GM12872 (cell line): ENCODE measurements at regions not wholly inside any gene's neighbourhood (a gene's known extent, or its start where the extent isn't known, plus 50 kb on each side); places are given as distances from the start of the nearest gene placed in this dataset.

Experiments used
- CTCF ChIP-seq: IDR thresholded peaks from 3 replicates; pipeline ENCODE4 v1.5.1; 2011; ENCODE audit warnings: low read depth, mild to moderate bottlenecking, low read length, moderate library complexity; ENCODE audit not compliant: insufficient read depth

GRCh38 chr5:117973785-117974184 is 1014.6 kb downstream of the DTWD2 start:
- no peak for TF ChIP-seq CTCF

- no peak for TF ChIP-seq CTCF
These were observed 1032.5 kb downstream of the DTWD2 start for GRCh38 chr5:117955831-117956230.

GRCh38 chr5:117954331-117954730 is 1034.0 kb downstream of the DTWD2 start:
- TF ChIP-seq CTCF: no peak

GRCh38 chr5:117953272-117953671 is 1035.1 kb downstream of the DTWD2 start:
- no peak for TF ChIP-seq CTCF

GRCh38 chr5:117947836-117948235 is 1040.5 kb downstream of the DTWD2 start:
- TF ChIP-seq CTCF: no peak

DNA sequence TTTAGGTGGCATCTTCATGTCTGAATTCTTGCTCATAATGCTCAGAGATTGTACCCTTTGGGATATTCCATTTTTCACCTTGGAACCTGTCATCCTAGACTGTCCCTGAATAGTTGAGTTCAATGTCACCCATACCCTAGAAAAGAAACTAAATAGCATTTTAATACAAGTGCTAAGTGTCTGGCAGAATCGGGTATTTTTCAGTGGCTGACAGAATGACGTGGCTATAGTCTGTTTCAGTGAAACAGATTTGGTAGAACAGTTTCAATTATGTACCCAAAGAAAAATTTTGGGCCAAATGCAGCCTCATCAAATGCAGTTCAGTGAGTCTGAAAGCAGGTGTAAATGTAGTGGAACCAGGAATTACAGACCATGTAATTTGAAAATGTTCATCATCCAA is 1041.2 kb downstream of the DTWD2 start:
- no peak for TF ChIP-seq CTCF

DNA sequence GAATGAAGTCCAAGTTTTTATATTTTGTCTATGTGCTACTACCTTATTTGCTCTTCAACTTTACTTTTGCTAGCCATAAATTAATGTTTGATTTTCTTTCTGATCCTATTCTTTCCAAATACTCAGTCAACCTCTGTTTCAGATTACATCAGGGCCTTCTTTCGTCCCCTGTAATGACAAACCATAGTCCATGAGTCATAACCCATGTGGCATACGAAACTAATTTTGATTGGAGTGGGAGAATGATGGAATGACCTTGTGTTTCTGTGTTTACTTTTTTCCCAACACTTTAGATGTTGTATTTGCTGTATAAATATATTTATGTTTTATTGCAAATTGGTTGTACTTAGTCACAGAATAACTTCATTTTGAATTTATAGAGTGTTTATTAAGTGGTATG is 1043.1 kb downstream of the DTWD2 start:
- no peak for TF ChIP-seq CTCF

- no peak for TF ChIP-seq CTCF
These were observed 1044.8 kb downstream of the DTWD2 start for GRCh38 chr5:117943541-117943940.
